H4 (cell line): ENCODE measurements at regions not wholly inside any gene's neighbourhood (a gene's known extent, or its start where the extent isn't known, plus 50 kb on each side); places are given as distances from the start of the nearest gene placed in this dataset.
"Not testable (repeated sequence)": the region's sequence is repeated elsewhere in the genome, so short reads cannot be mapped to it uniquely, and the experiment has no call there.

Experiments used
- DNase-seq: peaks from one replicate; pipeline ENCODE4 v3.0.0-alpha.2; 2015; ENCODE audit warnings: low spot score

DNA sequence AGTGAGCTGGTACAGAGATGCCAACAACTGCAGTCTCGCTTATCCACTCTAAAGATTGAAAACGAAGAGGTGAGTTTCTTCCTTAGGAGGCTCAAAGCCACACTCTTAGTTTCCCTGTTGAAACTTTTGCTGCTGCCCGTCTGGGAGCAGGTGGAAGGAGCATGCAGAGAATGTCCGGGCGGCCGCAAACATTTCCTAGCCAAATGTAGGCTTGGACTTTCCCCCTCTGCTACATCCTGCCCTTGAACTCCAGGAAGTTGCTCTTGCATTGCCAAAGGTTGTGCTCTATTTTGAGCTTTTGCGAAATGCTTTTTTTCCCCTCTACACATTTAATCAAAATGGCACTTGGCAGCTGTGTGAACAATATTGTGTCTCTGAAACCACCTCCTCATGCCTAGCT is 65.0 kb upstream of the IKBKE start:
- DNase-seq, result not testable (repeated sequence)

DNA sequence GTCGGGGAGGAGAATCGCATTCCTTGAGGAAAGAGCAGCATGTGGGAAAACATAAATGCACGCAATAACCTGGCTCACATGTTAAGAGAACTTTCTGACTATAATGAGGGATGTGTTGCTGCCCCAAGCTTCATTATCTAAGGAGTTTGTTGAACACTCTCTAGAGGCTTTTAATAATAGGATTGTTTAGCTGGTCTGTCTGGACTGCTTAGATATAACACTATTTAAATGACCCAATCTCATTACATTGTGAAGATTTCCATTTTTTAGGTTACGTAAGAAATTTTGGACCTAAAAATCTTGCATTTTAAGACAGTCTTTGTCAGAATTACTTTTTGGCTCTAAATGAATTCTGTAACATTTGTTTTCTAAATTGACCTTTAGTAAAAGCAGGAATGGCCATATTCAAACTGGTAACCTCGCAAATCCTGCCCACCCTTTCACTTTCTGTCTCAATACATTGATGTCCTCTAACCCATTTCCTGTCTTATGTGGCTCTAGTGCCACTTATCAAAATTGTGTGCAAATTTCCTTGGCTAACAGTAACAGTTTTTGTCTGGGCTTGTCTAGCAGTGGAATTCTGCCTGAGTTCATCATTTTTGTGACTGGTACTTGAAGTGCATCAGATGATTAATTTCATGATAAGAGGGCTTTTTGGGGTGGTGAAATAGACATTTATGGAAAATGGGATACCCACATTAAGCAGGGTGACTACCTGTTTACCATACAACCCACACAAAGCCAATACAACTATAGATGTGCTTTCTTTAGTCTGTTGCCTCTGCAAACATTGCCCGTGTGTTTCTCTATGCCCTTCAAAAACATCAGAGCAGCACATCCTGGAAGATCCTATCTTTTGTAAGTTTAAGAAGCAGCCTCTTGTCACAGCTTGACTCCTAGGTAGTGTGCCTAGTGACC is 61.6 kb upstream of the IKBKE start:
- not testable (repeated sequence) for DNase-seq

DNA sequence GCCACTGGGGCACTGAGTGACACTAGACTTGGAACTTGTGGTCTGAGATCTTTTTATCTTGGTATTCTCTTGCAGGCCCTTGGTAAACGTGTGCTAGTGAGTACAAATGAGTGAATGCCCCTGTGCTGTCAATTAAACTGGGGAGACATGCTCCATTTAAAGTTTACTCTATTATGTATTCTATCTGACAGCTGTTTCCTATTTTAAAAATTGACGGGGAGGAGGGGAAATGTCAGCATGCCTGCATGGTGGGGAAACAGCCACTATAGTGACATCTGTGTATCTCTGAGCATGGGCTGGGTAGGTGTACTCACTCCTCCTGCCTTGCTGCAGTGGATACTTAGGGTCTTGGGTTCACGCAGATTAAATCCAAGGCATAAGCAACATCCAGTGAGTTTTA is 59.0 kb upstream of the IKBKE start:
- DNase-seq, result no peak

DNA sequence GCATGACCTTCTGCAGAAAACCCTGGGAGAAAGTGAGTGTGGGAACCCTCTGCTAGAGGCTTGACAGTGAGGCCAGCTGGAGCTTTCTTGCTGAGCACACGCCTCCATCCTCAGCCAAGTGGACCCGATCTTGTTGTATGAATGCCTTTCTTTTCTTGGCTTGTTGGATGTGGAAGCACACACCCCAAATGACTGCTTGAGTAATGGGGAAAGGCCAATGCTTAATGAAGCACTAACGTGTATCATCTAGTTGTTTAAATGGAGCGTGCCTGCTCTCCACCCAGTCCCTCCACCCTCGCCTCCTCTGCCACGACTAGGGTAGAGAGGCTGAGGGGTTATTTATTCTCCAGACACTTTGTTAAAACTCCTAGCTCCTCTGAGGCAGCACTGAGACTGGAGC is 54.3 kb upstream of the IKBKE start:
- no peak for DNase-seq

DNA sequence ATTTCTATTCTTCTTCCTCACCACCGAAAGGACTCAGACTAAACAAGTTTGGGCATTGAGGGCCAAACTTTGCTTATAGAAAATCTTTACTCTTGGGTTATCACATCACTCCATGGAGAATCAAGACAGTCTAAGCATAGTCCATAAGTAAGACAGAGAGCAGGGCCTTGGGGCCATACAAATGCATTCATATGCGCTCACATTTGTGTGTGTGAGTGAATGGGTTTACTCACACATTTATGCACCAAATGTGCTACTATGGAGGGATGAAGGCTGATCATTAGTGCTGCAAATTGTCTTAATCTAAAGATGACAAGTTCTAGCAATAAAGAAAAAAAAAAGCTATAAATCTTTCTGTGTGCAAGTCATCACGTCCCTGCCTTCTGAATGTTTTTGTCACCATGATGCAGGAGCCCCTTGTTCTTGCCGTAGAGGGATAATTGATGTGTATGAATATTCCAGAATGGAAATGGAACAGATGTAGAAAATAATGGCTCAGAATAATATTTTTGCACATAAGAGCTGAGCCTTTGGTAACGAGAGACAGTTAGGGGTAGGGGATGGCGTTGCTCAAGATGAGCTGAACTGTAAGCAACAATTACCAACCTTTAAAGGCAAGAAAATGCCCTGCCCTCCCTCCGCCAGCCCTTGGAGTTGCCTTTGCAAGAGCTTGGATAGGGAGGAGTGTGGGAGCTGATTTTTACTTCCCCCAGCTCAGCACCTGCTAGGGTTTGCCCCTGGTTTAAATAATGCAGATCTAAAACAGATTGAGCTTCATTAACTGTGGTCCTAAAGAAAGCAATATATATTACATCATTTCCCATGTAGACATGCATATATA is 52.3 kb upstream of the IKBKE start:
- DNase-seq, result no peak

DNA sequence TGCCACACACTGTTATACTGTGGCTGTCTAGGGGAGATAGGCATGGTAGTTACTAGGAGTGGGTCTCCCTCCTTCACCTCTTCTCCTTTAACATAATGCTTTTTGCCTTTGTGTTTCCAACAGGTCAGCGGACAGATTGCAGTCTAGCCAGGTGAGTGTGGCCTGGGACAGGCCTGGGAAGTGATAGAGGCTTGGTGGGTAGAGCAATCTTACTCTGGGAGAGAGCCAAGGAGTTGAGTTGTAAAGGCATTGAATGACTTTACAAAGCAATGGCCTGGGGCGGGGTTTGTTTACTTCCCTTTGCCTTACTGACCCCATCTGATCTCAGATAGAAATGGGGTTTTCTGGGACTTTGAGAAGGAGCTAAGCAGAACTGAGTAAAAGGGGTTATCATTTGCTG is 51.0 kb upstream of the IKBKE start:
- no peak for DNase-seq

DNA sequence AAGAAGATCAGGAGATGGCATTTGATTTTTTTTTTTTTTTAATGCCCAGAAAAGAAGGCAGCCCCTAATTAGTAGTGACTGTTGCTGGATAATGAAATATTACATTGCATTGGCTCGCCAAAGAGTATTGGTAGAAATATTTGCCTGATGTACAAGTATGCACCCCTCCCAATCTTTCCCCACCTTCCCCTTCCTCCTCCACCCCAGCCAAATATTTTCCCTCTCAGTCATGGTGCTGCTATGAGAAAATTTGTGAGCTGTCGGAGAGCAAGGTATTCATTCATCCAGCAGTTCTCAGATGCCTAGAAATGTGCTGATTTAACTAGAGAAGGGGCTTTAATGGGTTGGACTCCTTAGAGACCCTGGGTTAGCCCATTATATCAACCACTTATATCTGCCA is 50.5 kb upstream of the IKBKE start:
- DNase-seq, result no peak

DNA sequence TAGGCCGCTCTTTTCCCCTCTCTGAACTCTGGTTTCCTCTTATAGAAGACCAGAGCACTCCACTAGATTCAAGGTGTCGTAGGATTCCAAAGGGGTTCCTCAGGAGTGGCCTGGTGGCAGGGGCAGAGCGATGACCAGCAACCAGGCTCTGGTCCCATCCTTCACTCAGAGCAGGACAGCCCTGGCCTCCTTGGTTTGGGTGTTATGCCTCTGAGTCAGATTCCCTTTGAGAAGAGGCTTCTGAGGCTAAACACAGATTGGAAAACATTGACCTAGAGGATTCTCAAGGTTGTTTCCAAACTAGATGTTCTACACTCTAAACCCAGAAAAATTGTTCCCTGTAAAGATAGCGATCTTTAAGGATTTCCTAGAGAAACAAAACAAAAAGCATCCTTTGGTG is 49.8 kb upstream of the IKBKE start:
- DNase-seq, result no peak
